SK-N-SH treated with all-trans-retinoic acid at 6 μM for 48 hours (cell line): ENCODE measurements at regions not wholly inside any gene's neighbourhood (a gene's known extent, or its start where the extent isn't known, plus 50 kb on each side); places are given as distances from the start of the nearest gene placed in this dataset.

Source experiments
- ARNTL ChIP-seq: fragments of 450-650 bp; formaldehyde crosslinking; IDR thresholded peaks from 2 replicates; pipeline ENCODE4 v1.5.0; 2020; ENCODE audit warnings: low read depth, mild to moderate bottlenecking, moderate library complexity, borderline replicate concordance
- BACH2 ChIP-seq: fragments of 250-450 bp; sonication (Bioruptor Pico); IDR thresholded peaks from 2 replicates; pipeline ENCODE4 v1.9.0; 2021; ENCODE audit warnings: mild to moderate bottlenecking, borderline replicate concordance
- CREB5 ChIP-seq: fragments of 250-450 bp; sonication (Bioruptor Pico); IDR thresholded peaks from 2 replicates; pipeline ENCODE4 v1.5.1; 2020; ENCODE audit warnings: low read depth, mild to moderate bottlenecking, moderate library complexity
- CSDC2 ChIP-seq: fragments of 250-450 bp; sonication (Bioruptor Pico); IDR thresholded peaks from 2 replicates; pipeline ENCODE4 v1.5.0; 2020; ENCODE audit warnings: mild to moderate bottlenecking, moderate library complexity
- ISL1 ChIP-seq: fragments of 250-450 bp; sonication (Bioruptor Pico); IDR thresholded peaks from 2 replicates; pipeline ENCODE4 v2.1.2; 2022; ENCODE audit warnings: mild to moderate bottlenecking, moderate library complexity
- RARB ChIP-seq: fragments of 250-450 bp; sonication (Bioruptor Pico); IDR thresholded peaks from 2 replicates; pipeline ENCODE4 v1.8.0; 2021; ENCODE audit warnings: mild to moderate bottlenecking, moderate library complexity
- SNAI2 ChIP-seq: fragments of 250-450 bp; sonication (Bioruptor Pico); IDR thresholded peaks from 2 replicates; pipeline ENCODE4 v1.5.0; 2020; ENCODE audit warnings: mild to moderate bottlenecking, moderate library complexity
- TSHZ2 ChIP-seq: fragments of 250-450 bp; sonication (Bioruptor Pico); IDR thresholded peaks from 2 replicates; pipeline ENCODE4 v1.5.0; 2020; ENCODE audit warnings: mild to moderate bottlenecking, moderate library complexity
- ZC3H10 ChIP-seq: fragments of 250-450 bp; sonication (Bioruptor Pico); IDR thresholded peaks from 2 replicates; pipeline ENCODE4 v1.5.1; 2021; ENCODE audit warnings: mild to moderate bottlenecking, moderate library complexity
- ZFP3 ChIP-seq: fragments of 250-450 bp; sonication (Bioruptor Pico); IDR thresholded peaks from 2 replicates; pipeline ENCODE4 v1.5.0; 2020; ENCODE audit warnings: mild to moderate bottlenecking, moderate library complexity
- ZNF70 ChIP-seq: fragments of 450-650 bp; formaldehyde crosslinking; IDR thresholded peaks from 2 replicates; pipeline ENCODE4 v1.5.0; 2020; ENCODE audit warnings: mild to moderate bottlenecking, moderate library complexity
- ZNF8 ChIP-seq: fragments of 450-650 bp; formaldehyde crosslinking; IDR thresholded peaks from 2 replicates; pipeline ENCODE4 v1.5.0; 2020; ENCODE audit warnings: mild to moderate bottlenecking, moderate library complexity
- TF ChIP-seq, protein P1 (sequence below): fragments of 250-450 bp; sonication (Bioruptor Pico); IDR thresholded peaks from 2 replicates; pipeline ENCODE4 v1.8.0; 2021; ENCODE audit warnings: low read depth, mild to moderate bottlenecking, moderate library complexity, borderline replicate concordance
- TF ChIP-seq, protein P2 (sequence below): fragments of 250-450 bp; sonication (Bioruptor Pico); IDR thresholded peaks from 2 replicates; pipeline ENCODE4 v1.8.0; 2020; ENCODE audit warnings: mild to moderate bottlenecking, moderate library complexity, borderline replicate concordance

DNA sequence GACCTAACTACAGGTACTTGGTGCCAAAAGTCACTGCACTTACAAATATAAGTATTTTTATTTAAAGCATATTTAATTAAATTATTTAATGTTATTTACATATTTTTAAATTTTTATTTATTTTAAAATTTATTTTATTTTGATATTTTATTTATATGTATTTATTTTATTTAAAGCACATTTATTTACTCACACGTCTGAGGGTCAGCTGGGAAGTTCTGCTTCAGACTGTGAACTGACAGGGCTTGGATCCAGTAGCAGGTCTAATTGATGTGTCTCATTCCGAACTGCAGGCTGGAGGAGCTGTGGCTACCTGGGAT, 392.5 kb downstream of the GBA3 start:
- TF ChIP-seq CSDC2 (CRISPR knock-in tag): no peak
- no peak for TF ChIP-seq ZNF8 (CRISPR knock-in tag)
- no peak for TF ChIP-seq ARNTL (CRISPR knock-in tag)
- no peak for TF ChIP-seq ISL1 (CRISPR knock-in tag)
- no peak for TF ChIP-seq BACH2 (CRISPR knock-in tag)
- TF ChIP-seq ZFP3 (CRISPR knock-in tag): no peak
- TF ChIP-seq, protein P1, sequence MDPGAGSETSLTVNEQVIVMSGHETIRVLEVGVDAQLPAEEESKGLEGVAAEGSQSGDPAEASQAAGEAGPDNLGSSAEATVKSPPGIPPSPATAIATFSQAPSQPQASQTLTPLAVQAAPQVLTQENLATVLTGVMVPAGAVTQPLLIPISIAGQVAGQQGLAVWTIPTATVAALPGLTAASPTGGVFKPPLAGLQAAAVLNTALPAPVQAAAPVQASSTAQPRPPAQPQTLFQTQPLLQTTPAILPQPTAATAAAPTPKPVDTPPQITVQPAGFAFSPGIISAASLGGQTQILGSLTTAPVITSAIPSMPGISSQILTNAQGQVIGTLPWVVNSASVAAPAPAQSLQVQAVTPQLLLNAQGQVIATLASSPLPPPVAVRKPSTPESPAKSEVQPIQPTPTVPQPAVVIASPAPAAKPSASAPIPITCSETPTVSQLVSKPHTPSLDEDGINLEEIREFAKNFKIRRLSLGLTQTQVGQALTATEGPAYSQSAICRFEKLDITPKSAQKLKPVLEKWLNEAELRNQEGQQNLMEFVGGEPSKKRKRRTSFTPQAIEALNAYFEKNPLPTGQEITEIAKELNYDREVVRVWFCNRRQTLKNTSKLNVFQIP (CRISPR knock-in tag): no peak
- no peak for TF ChIP-seq ZC3H10 (CRISPR knock-in tag)
- no peak for TF ChIP-seq ZNF70
- no peak for TF ChIP-seq RARB
- TF ChIP-seq CREB5 (CRISPR knock-in tag): no peak
- no peak for TF ChIP-seq TSHZ2 (CRISPR knock-in tag)
- TF ChIP-seq, protein P2, sequence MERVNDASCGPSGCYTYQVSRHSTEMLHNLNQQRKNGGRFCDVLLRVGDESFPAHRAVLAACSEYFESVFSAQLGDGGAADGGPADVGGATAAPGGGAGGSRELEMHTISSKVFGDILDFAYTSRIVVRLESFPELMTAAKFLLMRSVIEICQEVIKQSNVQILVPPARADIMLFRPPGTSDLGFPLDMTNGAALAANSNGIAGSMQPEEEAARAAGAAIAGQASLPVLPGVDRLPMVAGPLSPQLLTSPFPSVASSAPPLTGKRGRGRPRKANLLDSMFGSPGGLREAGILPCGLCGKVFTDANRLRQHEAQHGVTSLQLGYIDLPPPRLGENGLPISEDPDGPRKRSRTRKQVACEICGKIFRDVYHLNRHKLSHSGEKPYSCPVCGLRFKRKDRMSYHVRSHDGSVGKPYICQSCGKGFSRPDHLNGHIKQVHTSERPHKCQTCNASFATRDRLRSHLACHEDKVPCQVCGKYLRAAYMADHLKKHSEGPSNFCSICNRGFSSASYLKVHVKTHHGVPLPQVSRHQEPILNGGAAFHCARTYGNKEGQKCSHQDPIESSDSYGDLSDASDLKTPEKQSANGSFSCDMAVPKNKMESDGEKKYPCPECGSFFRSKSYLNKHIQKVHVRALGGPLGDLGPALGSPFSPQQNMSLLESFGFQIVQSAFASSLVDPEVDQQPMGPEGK (CRISPR knock-in tag): no peak
- no peak for TF ChIP-seq SNAI2
